ENCODE measurements at regions not wholly inside any gene's neighbourhood (a gene's known extent, or its start where the extent isn't known, plus 50 kb on each side); places are given as distances from the start of the nearest gene placed in this dataset.

GRCh38 chr5:118687661-118688621, 300.4 kb downstream of the DTWD2 start:
- no peak for DNase-seq (ENCODE audit: low read depth, low spot score)

DNA sequence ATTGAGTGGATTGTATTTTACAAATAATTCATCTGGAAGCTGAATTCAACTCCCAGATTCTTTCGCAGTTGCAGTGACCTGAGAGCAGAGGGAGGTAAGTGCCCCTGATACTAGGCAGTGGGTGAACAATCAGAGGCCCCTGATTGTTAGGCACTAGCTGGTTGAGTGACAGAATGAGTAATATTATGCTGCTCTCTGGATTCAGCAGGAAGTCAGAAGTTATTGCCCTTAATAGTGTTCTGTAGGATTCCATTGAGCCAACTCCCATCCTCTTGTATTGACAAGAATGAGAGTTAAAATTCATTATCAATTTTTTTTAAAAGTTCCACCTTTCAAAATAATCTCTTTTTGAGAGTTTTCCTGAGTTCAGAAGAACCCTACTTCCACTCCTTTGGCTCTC, 301.2 kb downstream of the DTWD2 start:
- no peak for DNase-seq (ENCODE audit: low read depth, low spot score)

GRCh38 chr5:118681655-118682054, 306.7 kb downstream of the DTWD2 start:
- no peak for DNase-seq (ENCODE audit: low read depth, low spot score)

- DNase-seq (ENCODE audit: low read depth, low spot score) = no peak
These were observed 308.9 kb downstream of the DTWD2 start for GRCh38 chr5:118679264-118679940.

GRCh38 chr5:118678746-118679145, 309.6 kb downstream of the DTWD2 start:
- DNase-seq (ENCODE audit: low read depth, low spot score) = no peak

DNA sequence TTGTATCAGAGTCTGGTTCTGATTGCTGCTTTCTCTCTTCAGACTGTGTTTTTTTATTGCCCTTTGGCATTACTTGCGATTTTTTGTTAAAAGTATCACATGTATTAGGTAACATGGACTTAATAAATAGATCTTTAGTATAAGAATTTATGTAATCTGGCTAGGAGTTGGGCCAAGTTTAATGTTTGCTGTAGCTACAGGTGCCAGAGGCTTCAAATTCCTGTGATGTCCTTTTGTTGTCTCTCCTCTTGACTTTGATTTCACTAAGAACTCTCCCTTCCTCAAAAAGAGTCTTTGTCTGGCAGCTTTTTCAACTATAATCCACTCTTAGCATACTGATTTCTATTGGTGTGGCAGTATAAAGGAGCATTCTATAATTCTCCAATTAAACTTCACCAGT, 313.1 kb downstream of the DTWD2 start:
- DNase-seq (ENCODE audit: low read depth, low spot score) = no peak

DNA sequence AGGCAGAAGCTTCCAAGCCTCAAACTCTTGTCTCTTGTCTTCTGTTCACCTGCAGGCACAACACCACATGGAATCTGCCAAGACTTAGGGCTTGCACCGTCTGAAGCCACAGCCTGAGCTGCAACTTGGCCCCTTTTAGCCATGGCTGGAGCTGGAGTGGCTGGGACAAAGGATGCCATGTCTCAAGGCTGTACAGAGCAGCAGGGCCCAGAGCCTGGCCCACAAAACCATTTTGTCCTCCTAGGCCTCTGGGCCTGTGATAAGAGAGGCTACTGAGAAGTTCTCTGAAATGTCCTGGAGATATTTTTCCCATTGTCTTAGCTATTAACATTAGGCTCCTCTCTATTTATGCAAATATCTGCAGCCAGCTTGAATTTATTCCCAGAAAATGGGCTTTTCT, 330.8 kb downstream of the DTWD2 start:
- DNase-seq (ENCODE audit: low read depth, low spot score) = no peak

DNA sequence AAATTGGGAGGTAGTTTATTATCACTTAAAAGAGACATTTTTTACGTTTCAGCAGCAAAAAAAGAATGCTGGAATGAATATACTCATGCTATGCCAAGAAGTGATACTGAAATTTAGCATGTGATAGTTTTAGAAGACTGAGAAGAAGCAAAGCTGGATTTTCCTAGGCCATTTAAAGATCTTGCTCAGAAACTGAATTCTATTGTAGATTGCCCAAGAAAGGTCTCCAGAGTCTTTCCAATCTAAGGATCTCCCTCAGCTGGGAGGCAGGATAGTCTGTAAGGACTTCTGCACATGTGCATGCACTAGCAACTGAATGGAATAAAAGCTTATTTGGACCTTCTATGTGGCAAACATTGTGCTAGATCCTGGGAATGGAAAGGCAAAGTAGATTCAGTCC, 334.5 kb downstream of the DTWD2 start:
- DNase-seq (ENCODE audit: low read depth, low spot score) = no peak

DNA sequence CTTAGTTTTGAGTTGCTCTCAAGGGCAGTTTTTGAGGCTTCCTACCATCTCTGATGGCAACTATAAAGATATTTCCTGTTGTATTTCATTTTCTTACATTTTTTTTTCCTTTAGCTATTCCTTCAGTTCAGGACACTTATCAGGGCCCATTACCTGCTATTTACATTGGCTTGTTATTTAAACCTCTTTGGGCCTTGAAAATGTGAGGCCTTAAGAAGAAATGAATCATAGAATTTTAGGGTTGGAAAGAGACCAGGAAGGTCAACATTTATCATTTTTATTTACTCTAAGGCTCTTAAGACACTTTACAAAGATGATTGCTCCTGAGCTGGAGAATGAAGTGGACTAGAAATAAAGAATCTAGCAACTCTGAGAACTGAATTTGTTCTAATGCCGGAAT, 335.2 kb downstream of the DTWD2 start:
- DNase-seq (ENCODE audit: low read depth, low spot score) = no peak

GRCh38 chr5:118651002-118651401, 337.3 kb downstream of the DTWD2 start:
- no peak for DNase-seq (ENCODE audit: low read depth, low spot score)

GRCh38 chr5:118647587-118647986, 340.8 kb downstream of the DTWD2 start:
- no peak for DNase-seq (ENCODE audit: low read depth, low spot score)

- DNase-seq (ENCODE audit: low read depth, low spot score) = no peak
These were observed 341.4 kb downstream of the DTWD2 start for GRCh38 chr5:118646917-118647316.

DNA sequence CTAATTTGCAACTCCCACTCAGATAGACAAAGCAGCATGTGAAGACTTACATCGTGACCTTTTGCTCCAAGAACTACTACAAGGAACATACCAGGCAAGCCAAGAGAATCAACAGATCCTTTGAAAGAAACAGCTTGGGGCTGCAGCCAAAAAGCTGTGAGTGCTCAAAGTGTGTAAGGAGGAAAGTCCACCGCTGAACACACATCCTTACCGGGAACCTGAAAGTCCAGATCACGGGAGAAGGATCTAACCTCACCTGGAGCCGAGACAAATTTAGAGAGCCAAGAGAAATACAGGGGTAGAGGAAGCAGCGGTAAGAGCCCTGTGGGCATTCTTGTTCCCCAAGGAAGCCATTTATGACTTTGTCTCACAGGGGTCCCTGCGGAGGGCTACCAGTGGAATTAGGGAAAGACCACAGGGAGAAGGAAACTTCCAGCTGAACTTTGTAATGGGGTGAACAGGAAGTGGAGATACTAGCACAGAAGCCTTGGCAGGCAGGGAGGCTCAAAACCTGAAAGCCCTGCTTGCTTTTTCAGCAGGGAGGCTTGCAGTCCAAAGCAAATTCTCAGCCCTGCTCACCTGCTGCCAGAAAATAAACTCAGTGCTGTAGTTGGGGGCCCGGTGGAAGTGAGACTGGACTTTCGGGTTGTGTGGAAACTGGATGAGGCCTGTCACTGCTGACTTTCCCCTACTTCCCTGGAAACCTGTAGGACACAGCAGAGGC, 350.2 kb downstream of the DTWD2 start:
- DNase-seq (ENCODE audit: low read depth, low spot score) = no peak

- DNase-seq (ENCODE audit: low read depth, low spot score) = no peak
These were observed 359.5 kb downstream of the DTWD2 start for GRCh38 chr5:118628660-118629354.

GRCh38 chr5:118620233-118620632, 368.1 kb downstream of the DTWD2 start:
- no peak for DNase-seq (ENCODE audit: low read depth, low spot score)

- DNase-seq (ENCODE audit: low read depth, low spot score) = no peak
These were observed 368.5 kb downstream of the DTWD2 start for GRCh38 chr5:118619823-118620222.

DNA sequence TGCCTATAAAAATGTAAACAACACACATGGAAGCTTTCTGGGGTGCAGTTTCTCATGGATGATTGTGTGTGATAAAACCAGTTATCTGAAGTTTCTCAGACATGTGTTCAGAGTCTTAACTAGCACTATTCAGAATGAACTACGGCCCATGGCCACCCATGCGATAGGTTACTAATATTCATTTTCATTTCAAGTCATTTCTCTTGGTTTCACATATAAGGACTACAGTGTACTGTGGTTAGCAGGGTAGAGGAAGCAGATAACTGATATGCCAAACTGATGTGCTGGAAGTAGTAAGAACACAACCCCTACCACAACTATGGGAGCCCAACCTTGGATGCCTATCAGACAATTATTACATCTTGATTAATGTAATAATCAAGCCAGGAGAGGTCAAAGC, 372.1 kb downstream of the DTWD2 start:
- no peak for DNase-seq (ENCODE audit: low read depth, low spot score)

- no peak for DNase-seq (ENCODE audit: low read depth, low spot score)
These were observed 373.5 kb downstream of the DTWD2 start for GRCh38 chr5:118614731-118615456.

GRCh38 chr5:118611332-118611945, 376.9 kb downstream of the DTWD2 start:
- no peak for DNase-seq (ENCODE audit: low read depth, low spot score)

DNA sequence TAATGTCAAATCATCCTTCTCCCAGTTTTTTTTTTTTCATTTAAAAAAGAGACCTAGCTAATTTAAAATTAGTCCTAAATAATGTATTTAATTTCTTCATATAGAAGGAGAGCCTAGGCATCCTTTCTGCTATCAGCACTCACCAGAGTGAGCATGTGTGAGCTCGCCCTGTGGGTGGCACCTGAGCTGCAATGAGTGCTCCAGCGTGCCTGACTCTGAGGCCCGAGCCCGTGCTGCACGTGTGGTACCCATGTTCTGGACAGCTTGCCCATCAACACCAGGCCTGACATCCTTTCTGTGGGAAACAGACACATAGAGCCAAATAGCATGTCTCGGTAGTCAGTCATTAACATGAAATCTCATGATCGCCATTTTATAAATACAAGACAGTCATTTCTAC, 381.4 kb downstream of the DTWD2 start:
- no peak for DNase-seq (ENCODE audit: low read depth, low spot score)

GRCh38 chr5:118605761-118606160, 382.6 kb downstream of the DTWD2 start:
- no peak for DNase-seq (ENCODE audit: low read depth, low spot score)

Measured in activated naive CD8-positive, alpha-beta T cell treated with anti-CD3 and anti-CD28 coated beads, Interleukin-2, amount 50 U/mL, for 16 hours (primary cell).